Gastrocnemius medialis (tissue), 4 donors: ENCODE measurements at regions not wholly inside any gene's neighbourhood (a gene's known extent, or its start where the extent isn't known, plus 50 kb on each side); places are given as distances from the start of the nearest gene placed in this dataset.

Source experiments
- ATAC-seq, 2 donors: fragments of 150-250 bp; one replicate each; pipeline ENCODE4 v1.9.1; 2016
- DNase-seq, 2 donors: peaks; one replicate each; pipeline ENCODE4 v3.0.0-alpha.2; 2019
- H3K27ac ChIP-seq, 4 donors: fragments of 200-600 bp; sonication (generic); 1 replicate in 1 of 4; 2 replicates in 3 of 4; pipeline ENCODE4 v1.5.1; 2016 to 2018; ENCODE audit warnings: mild to moderate bottlenecking in 2 of 4, moderate library complexity in 1 of 4
- H3K27me3 ChIP-seq, 3 donors: fragments of 200-600 bp; sonication (generic) in 2 of 3; 1 replicate in 1 of 3; 2 replicates in 2 of 3; pipeline versions ENCODE4 v1.5.1 to v1.6.0; 2016 to 2019; ENCODE audit warnings: mild to moderate bottlenecking in 1 of 3, moderate library complexity in 1 of 3
- H3K36me3 ChIP-seq, 2 donors: fragments of 200-600 bp; sonication (generic) in 1 of 2; one replicate each; pipeline ENCODE4 v1.5.1; 2017 to 2018
- H3K4me1 ChIP-seq, 2 donors: fragments of 200-600 bp; sonication (generic) in 1 of 2; one replicate each; pipeline ENCODE4 v1.5.1; 2016 to 2017; ENCODE audit warnings: mild to moderate bottlenecking in 2 of 2
- H3K4me3 ChIP-seq, 4 donors: fragments of 200-600 bp; sonication (generic) in 3 of 4; 1 replicate in 1 of 4; 2 replicates in 3 of 4; pipeline ENCODE4 v1.5.1; 2016 to 2019; ENCODE audit warnings: mild to moderate bottlenecking in 2 of 4
- H3K9me3 ChIP-seq, 3 donors: fragments of 200-600 bp; sonication (generic) in 2 of 3; 1 replicate in 1 of 3; 2 replicates in 2 of 3; pipeline ENCODE4 v1.5.1; 2016 to 2019
- POLR2A ChIP-seq, 2 donors: fragments of 450-650 bp; IDR thresholded peaks; one replicate each; pipeline ENCODE4 v1.6.1; 2017; ENCODE audit warnings: antibody characterized with exemption in 2 of 2, mild to moderate bottlenecking in 2 of 2, moderate library complexity in 2 of 2
- in situ Hi-C, 4 donors: fragments of 200-750 bp; cut with MboI; loops; one replicate each; pipeline versions ENCODE4 v1.15.0 to v1.8.0; 2017; ENCODE audit warnings: low sequenced_read_pairs in 4 of 4
- intact Hi-C: fragments of 100-400 bp; cut with DNase I; formaldehyde crosslinking; loops from one replicate; pipeline ENCODE4 v1.15.1; 2023; ENCODE audit warnings: low total_unique reads
- TF ChIP-seq, protein P1 (sequence below), 5 experiments: fragments of 450-650 bp in 3 of 5; fragments of 200-600 bp in 2 of 5; sonication (generic) in 2 of 5; IDR thresholded peaks in 4 of 5; conservative IDR thresholded peaks in 1 of 5; 1 replicate in 4 of 5; 2 replicates in 1 of 5; pipeline ENCODE4 v1.5.1; 2016 to 2019; ENCODE audit warnings: antibody characterized with exemption in 5 of 5, mild to moderate bottlenecking in 3 of 5, moderate library complexity in 3 of 5

DNA sequence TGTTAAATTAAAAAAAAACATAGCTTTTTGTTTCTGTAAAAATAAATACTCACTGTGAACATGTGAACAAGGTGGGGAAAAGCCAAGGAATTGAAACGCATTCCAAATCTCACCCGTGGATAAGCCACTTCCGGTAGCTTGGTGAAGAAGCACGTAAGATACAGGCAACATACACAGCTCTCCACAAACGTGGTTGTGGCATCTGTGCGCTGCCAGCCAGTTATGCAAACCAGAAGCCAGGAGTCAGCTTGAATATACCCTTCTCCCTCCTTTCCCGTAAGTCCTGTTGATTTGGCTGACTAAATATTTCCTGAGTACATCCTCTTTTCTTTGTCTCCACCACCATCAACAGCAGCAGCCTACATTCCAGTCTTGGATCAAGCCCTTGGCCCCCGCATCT is 486.2 kb downstream of the VRK1 start:
- in situ Hi-C loops = no loop called here
- DNase-seq = no peak

DNA sequence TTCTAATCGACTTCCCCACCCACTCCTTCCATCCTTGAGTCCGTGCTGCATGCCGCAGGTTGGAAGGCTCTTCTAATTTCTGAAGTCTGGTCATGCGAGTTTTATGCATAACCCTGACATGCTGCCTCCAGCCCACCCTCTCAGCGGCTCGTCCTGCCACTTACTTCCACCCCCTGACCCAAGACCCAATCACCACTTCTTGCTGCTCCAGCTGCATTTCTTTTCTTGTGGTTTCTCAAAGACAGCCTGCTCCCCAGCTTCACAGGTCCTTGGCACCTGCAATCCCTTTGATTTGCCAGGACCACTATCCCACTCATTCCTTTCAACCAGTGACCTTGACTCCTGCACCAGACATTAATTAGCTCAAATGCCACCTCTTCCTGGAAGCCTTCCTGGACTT is 486.7 kb downstream of the VRK1 start:
- in situ Hi-C loops = no loop called here
- no peaks in the 10 kb centered on the region for H3K27me3 ChIP-seq
- H3K4me3 ChIP-seq = no peak overlapping the region
- H3K4me1 ChIP-seq = no peaks in the 10 kb centered on the region
- intact Hi-C loops = no loop called here
- ATAC-seq (no peak), DNase-seq (no peak)
- H3K27ac ChIP-seq = no peak overlapping the region
- no peaks in the 10 kb centered on the region for H3K9me3 ChIP-seq
- H3K36me3 ChIP-seq = no peaks in the 10 kb centered on the region
- TF ChIP-seq, protein P1, sequence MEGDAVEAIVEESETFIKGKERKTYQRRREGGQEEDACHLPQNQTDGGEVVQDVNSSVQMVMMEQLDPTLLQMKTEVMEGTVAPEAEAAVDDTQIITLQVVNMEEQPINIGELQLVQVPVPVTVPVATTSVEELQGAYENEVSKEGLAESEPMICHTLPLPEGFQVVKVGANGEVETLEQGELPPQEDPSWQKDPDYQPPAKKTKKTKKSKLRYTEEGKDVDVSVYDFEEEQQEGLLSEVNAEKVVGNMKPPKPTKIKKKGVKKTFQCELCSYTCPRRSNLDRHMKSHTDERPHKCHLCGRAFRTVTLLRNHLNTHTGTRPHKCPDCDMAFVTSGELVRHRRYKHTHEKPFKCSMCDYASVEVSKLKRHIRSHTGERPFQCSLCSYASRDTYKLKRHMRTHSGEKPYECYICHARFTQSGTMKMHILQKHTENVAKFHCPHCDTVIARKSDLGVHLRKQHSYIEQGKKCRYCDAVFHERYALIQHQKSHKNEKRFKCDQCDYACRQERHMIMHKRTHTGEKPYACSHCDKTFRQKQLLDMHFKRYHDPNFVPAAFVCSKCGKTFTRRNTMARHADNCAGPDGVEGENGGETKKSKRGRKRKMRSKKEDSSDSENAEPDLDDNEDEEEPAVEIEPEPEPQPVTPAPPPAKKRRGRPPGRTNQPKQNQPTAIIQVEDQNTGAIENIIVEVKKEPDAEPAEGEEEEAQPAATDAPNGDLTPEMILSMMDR (IDR thresholded peaks at IDR 0.05 in 4 of 5, conservative IDR thresholded peaks at IDR 0.05 in 1 of 5) = no peak
- no peak for TF ChIP-seq POLR2A (IDR thresholded peaks at IDR 0.05)

More for the DNA sequence above, 486.2 kb downstream of the VRK1 start:
- Histone ChIP-seq H3K9me3 (no peaks in the 10 kb centered on the region), H3K4me1 (no peaks in the 10 kb centered on the region), H3K4me3 (no peak overlapping the region), H3K27ac (no peak overlapping the region), H3K27me3 (no peaks in the 10 kb centered on the region), H3K36me3 (no peaks in the 10 kb centered on the region)
- intact Hi-C loops = no loop called here
- ATAC-seq = no peak
- TF ChIP-seq, protein P1 (IDR thresholded peaks at IDR 0.05 in 4 of 5, conservative IDR thresholded peaks at IDR 0.05 in 1 of 5) = no peak
- no peak for TF ChIP-seq POLR2A (IDR thresholded peaks at IDR 0.05)

DNA sequence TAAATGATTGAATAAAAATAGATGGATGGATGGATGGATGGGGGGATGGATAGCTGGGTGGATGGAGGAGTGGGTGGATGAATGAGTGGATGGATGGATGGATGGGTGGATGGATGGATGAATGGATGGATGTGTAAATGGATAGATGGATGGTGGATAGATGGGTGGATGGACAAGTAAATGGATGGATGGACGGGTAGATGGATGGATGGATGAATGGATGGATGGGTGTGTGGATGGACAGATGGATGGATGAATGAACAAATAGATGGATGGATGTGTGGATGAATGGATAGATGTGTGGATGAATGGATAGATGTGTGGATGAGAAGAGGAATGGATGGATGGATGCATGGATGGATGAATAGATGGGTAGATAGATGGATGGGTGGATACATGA is 490.8 kb downstream of the VRK1 start:
- H3K36me3 ChIP-seq = no peaks in the 10 kb centered on the region
- ATAC-seq = no peak
- TF ChIP-seq POLR2A (IDR thresholded peaks at IDR 0.05) = no peak
- TF ChIP-seq, protein P1 (IDR thresholded peaks at IDR 0.05 in 4 of 5, conservative IDR thresholded peaks at IDR 0.05 in 1 of 5) = no peak
- no peak for DNase-seq
- intact Hi-C loops (no loop called here), in situ Hi-C loops (no loop called here)
- H3K4me3 ChIP-seq = no peak overlapping the region
- H3K27me3 ChIP-seq = no peaks in the 10 kb centered on the region
- H3K4me1 ChIP-seq = no peaks in the 10 kb centered on the region
- H3K27ac ChIP-seq = no peak overlapping the region
- H3K9me3 ChIP-seq = no peaks in the 10 kb centered on the region

DNA sequence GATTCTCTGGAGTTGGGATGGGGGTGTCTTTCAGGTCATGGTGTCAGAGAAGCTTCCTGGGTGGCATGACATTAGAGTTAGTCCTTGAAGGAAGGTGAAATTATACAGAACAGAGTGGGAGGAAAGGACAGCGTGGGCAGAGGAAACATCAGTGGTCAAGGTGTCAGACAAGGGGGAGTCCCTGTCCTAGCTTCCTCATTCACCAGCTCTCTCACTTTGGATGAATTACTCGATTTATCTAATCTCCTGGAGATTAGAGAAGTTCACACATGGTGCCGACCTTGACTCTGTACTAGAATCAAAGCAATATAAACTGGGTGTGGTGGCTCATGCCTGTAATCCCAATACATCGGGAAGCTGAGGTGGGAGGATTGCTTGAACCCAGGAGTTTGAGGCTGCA is 492.9 kb downstream of the VRK1 start:
- no peaks in the 10 kb centered on the region for H3K27me3 ChIP-seq
- in situ Hi-C loops (no loop called here), intact Hi-C loops (no loop called here)

DNA sequence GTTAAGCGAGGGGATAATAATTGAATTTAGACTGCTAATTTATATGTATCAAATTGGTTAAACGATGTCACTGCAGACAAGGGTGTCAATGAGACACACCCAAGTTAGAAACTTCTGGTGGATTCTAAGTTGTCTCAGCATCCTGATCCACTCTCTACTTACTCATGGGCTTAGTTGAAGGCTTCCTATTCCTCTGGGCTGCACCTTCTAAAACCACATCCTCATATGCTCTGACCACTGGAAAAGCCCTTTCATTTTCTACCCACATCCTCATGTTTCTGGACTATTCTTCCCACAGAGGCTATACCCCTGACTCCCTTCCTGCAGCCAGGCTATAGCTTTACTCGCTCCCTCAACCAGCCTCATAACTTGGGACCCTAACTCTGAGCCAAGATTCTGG is 493.8 kb downstream of the VRK1 start:
- in situ Hi-C loops (no loop called here), intact Hi-C loops (no loop called here)
- H3K27ac ChIP-seq = no peak overlapping the region
- no peaks in the 10 kb centered on the region for H3K4me1 ChIP-seq
- no peak for TF ChIP-seq POLR2A (IDR thresholded peaks at IDR 0.05)
- TF ChIP-seq, protein P1 (IDR thresholded peaks at IDR 0.05 in 4 of 5, conservative IDR thresholded peaks at IDR 0.05 in 1 of 5) = no peak
- no peaks in the 10 kb centered on the region for H3K36me3 ChIP-seq
- no peaks in the 10 kb centered on the region for H3K9me3 ChIP-seq
- H3K27me3 ChIP-seq = no peaks in the 10 kb centered on the region
- ATAC-seq (no peak), DNase-seq (no peak)
- no peak overlapping the region for H3K4me3 ChIP-seq

More for the DNA sequence above, 492.9 kb downstream of the VRK1 start:
- no peak for DNase-seq
- Histone ChIP-seq H3K36me3 (no peaks in the 10 kb centered on the region), H3K4me1 (no peaks in the 10 kb centered on the region), H3K9me3 (no peaks in the 10 kb centered on the region), H3K4me3 (no peak overlapping the region), H3K27ac (no peak overlapping the region)
- TF ChIP-seq POLR2A (IDR thresholded peaks at IDR 0.05) = no peak
- TF ChIP-seq, protein P1 (IDR thresholded peaks at IDR 0.05 in 4 of 5, conservative IDR thresholded peaks at IDR 0.05 in 1 of 5) = no peak
- ATAC-seq = no peak
